ENCODE measurements at regions not wholly inside any gene's neighbourhood (a gene's known extent, or its start where the extent isn't known, plus 50 kb on each side); places are given as distances from the start of the nearest gene placed in this dataset.

DNA sequence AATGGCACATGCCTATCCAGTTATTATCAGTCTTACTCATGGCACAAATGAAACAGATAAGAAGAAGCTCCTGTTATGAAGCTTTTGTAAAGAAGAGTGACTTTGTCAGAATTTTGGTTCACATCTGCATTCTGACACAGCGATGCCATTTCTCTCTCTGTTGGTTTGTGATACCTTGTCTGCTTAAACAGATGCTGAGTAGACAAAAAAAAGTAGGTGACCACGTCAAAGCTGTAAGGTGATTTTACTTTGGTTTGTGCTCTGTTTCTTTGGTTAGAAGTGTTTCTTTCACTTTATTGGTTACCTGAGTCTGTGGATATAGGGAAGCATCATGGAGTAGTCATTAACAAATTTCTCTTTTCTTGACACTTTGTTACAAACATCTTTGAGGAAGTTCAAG lies 422.3 kb upstream of the ADAMTSL1 start:
- TF ChIP-seq, protein P1, sequence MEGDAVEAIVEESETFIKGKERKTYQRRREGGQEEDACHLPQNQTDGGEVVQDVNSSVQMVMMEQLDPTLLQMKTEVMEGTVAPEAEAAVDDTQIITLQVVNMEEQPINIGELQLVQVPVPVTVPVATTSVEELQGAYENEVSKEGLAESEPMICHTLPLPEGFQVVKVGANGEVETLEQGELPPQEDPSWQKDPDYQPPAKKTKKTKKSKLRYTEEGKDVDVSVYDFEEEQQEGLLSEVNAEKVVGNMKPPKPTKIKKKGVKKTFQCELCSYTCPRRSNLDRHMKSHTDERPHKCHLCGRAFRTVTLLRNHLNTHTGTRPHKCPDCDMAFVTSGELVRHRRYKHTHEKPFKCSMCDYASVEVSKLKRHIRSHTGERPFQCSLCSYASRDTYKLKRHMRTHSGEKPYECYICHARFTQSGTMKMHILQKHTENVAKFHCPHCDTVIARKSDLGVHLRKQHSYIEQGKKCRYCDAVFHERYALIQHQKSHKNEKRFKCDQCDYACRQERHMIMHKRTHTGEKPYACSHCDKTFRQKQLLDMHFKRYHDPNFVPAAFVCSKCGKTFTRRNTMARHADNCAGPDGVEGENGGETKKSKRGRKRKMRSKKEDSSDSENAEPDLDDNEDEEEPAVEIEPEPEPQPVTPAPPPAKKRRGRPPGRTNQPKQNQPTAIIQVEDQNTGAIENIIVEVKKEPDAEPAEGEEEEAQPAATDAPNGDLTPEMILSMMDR (IDR thresholded peaks at IDR 0.05): no peak
- TF ChIP-seq POLR2A (IDR thresholded peaks at IDR 0.05): no peak

Data from heart left ventricle (tissue), 13 donors.